HEK293T (cell line): ENCODE measurements at regions not wholly inside any gene's neighbourhood (a gene's known extent, or its start where the extent isn't known, plus 50 kb on each side); places are given as distances from the start of the nearest gene placed in this dataset.
"Not testable (repeated sequence)": the region's sequence is repeated elsewhere in the genome, so short reads cannot be mapped to it uniquely, and the experiment has no call there.

Source experiments
- CTCF ChIA-PET: fragments of 350-600 bp; formaldehyde crosslinking; extraction: SDS; loops from one replicate; lab custom pipeline; 2021; ENCODE audit warnings: antibody characterized with exemption, inconsistent platforms; lab: Yijun Ruan, JAX
- POLR2A ChIA-PET: fragments of 350-600 bp; formaldehyde crosslinking; extraction: SDS; loops from one replicate; lab custom pipeline; 2020; ENCODE audit warnings: antibody characterized with exemption, inconsistent platforms; lab: Yijun Ruan, JAX
- DNase-seq: peaks from one replicate; pipeline ENCODE4 v3.0.0; 2012; ENCODE audit warnings: mixed read lengths; ENCODE audit errors: extremely low spot score
- ARNT ChIP-seq: fragments of 450-650 bp; IDR thresholded peaks from 2 replicates; pipeline ENCODE4 v1.6.1; 2017; ENCODE audit warnings: mild to moderate bottlenecking
- BHLHE40 ChIP-seq: fragments of 450-650 bp; IDR thresholded peaks from 2 replicates; pipeline ENCODE4 v1.6.1; 2016; ENCODE audit warnings: mild to moderate bottlenecking, moderate library complexity, borderline replicate concordance
- CTBP1 ChIP-seq: fragments of 450-650 bp; IDR thresholded peaks from 2 replicates; pipeline ENCODE4 v1.6.1; 2016; ENCODE audit warnings: borderline replicate concordance
- ELF4 ChIP-seq: fragments of 450-650 bp; IDR thresholded peaks from 2 replicates; pipeline ENCODE4 v1.6.1; 2017; ENCODE audit warnings: antibody characterized with exemption
- FOXA1 ChIP-seq: fragments of 450-650 bp; IDR thresholded peaks from 2 replicates; pipeline ENCODE4 v1.6.1; 2016; ENCODE audit warnings: mild to moderate bottlenecking
- FOXK2 ChIP-seq: fragments of 450-650 bp; IDR thresholded peaks from 2 replicates; pipeline ENCODE4 v1.6.1; 2016; ENCODE audit warnings: mild to moderate bottlenecking
- FOXM1 ChIP-seq: fragments of 450-650 bp; IDR thresholded peaks from 2 replicates; pipeline ENCODE4 v1.6.1; 2017; ENCODE audit warnings: mild to moderate bottlenecking, borderline replicate concordance
- HDGF ChIP-seq: fragments of 450-650 bp; IDR thresholded peaks from 2 replicates; pipeline ENCODE4 v1.6.1; 2017; ENCODE audit warnings: antibody characterized with exemption, borderline replicate concordance
- L3MBTL2 ChIP-seq: fragments of 450-650 bp; conservative IDR thresholded peaks from 2 replicates; pipeline ENCODE4 v1.6.1; 2016; ENCODE audit warnings: mild to moderate bottlenecking
- LEF1 ChIP-seq: fragments of 450-650 bp; IDR thresholded peaks from 2 replicates; pipeline ENCODE4 v1.6.1; 2017; ENCODE audit warnings: mild to moderate bottlenecking, borderline replicate concordance
- NFRKB ChIP-seq: fragments of 450-650 bp; IDR thresholded peaks from 2 replicates; pipeline ENCODE4 v1.6.1; 2016; ENCODE audit warnings: mild to moderate bottlenecking, moderate library complexity
- PKNOX1 ChIP-seq: fragments of 450-650 bp; IDR thresholded peaks from 2 replicates; pipeline ENCODE4 v1.6.1; 2016
- SP1 ChIP-seq: fragments of 450-650 bp; IDR thresholded peaks from 2 replicates; pipeline ENCODE4 v1.6.1; 2017
- SUZ12 ChIP-seq: fragments of 450-650 bp; IDR thresholded peaks from 2 replicates; pipeline ENCODE4 v1.6.1; 2016; ENCODE audit warnings: mild to moderate bottlenecking
- TARDBP ChIP-seq: fragments of 450-650 bp; IDR thresholded peaks from 2 replicates; pipeline ENCODE4 v1.6.1; 2016
- ZNF384 ChIP-seq: fragments of 450-650 bp; IDR thresholded peaks from 2 replicates; pipeline ENCODE4 v1.6.1; 2016

- TF ChIP-seq ARNT (no peak), BHLHE40 (no peak), LEF1 (no peak), ELF4 (no peak), L3MBTL2 (no peak), FOXM1 (no peak)
- DNase-seq, result no peak
- CTCF ChIA-PET, result no interaction called here
- POLR2A ChIA-PET, result no interaction called here
Measured at GRCh38 chr11:91023731-91024130, 800.9 kb upstream of the CHORDC1 start.

- ChIA-PET CTCF (no interaction called here), POLR2A (no interaction called here)
- no peak for DNase-seq
- no peak for TF ChIP-seq ELF4
- no peak for TF ChIP-seq SP1
- TF ChIP-seq ZNF384, result no peak
- no peak for TF ChIP-seq L3MBTL2
- no peak for TF ChIP-seq SUZ12
- TF ChIP-seq FOXA1, result no peak
- TF ChIP-seq FOXK2, result no peak
- TF ChIP-seq TARDBP, result no peak
- no peak for TF ChIP-seq PKNOX1
- TF ChIP-seq HDGF, result no peak
- no peak for TF ChIP-seq FOXM1
- no peak for TF ChIP-seq LEF1
- TF ChIP-seq BHLHE40, result no peak
- TF ChIP-seq NFRKB, result no peak
- TF ChIP-seq ARNT, result no peak
- no peak for TF ChIP-seq CTBP1
Measured at GRCh38 chr11:91011503-91011902, 788.7 kb upstream of the CHORDC1 start.

GRCh38 chr11:91005458-91005857, 782.6 kb upstream of the CHORDC1 start:
- TF ChIP-seq HDGF, result no peak
- TF ChIP-seq L3MBTL2, result no peak
- TF ChIP-seq ELF4, result no peak
- no peak for TF ChIP-seq FOXK2
- no peak for TF ChIP-seq FOXM1
- no peak for TF ChIP-seq PKNOX1
- no peak for TF ChIP-seq TARDBP
- no peak for TF ChIP-seq ZNF384
- ChIA-PET CTCF (no interaction called here), POLR2A (no interaction called here)
- DNase-seq, result no peak

GRCh38 chr11:90997241-90997640, 774.4 kb upstream of the CHORDC1 start:
- ChIA-PET CTCF (no interaction called here), POLR2A (no interaction called here)
- no peak for TF ChIP-seq SUZ12
- no peak for TF ChIP-seq ARNT
- TF ChIP-seq FOXA1, result no peak
- no peak for TF ChIP-seq L3MBTL2
- TF ChIP-seq PKNOX1, result no peak
- no peak for TF ChIP-seq SP1
- no peak for TF ChIP-seq BHLHE40
- TF ChIP-seq CTBP1, result no peak
- TF ChIP-seq TARDBP, result no peak
- no peak for TF ChIP-seq LEF1
- no peak for TF ChIP-seq ELF4
- TF ChIP-seq HDGF, result no peak
- TF ChIP-seq ZNF384, result no peak
- TF ChIP-seq NFRKB, result no peak
- DNase-seq, result no peak

GRCh38 chr11:90972159-90972558, 749.3 kb upstream of the CHORDC1 start:
- DNase-seq, CTCF ChIA-PET, POLR2A ChIA-PET: not testable (repeated sequence)

GRCh38 chr11:90947930-90948329, 725.1 kb upstream of the CHORDC1 start:
- POLR2A ChIA-PET, result no interaction called here
- TF ChIP-seq LEF1 (no peak), BHLHE40 (no peak), PKNOX1 (no peak), L3MBTL2 (no peak), SP1 (no peak), ELF4 (no peak)

GRCh38 chr11:90930252-90930651, 707.4 kb upstream of the CHORDC1 start:
- no peak for DNase-seq
- ChIA-PET POLR2A (no interaction called here), CTCF (no interaction called here)
- TF ChIP-seq LEF1, result no peak
- TF ChIP-seq SUZ12, result no peak
- no peak for TF ChIP-seq TARDBP
- no peak for TF ChIP-seq BHLHE40
- no peak for TF ChIP-seq NFRKB
- TF ChIP-seq L3MBTL2, result no peak
- TF ChIP-seq HDGF, result no peak
- no peak for TF ChIP-seq FOXM1
- no peak for TF ChIP-seq SP1
- no peak for TF ChIP-seq FOXK2
- TF ChIP-seq ZNF384, result no peak
- TF ChIP-seq PKNOX1, result no peak
- no peak for TF ChIP-seq CTBP1

More at GRCh38 chr11:90947930-90948329, 725.1 kb upstream of the CHORDC1 start:
- CTCF ChIA-PET, result no interaction called here
- no peak for DNase-seq
